H9 (cell line): ENCODE measurements at regions not wholly inside any gene's neighbourhood (a gene's known extent, or its start where the extent isn't known, plus 50 kb on each side); places are given as distances from the start of the nearest gene placed in this dataset.

ENCODE experiments used
- DNase-seq: peaks from one replicate; pipeline ENCODE4 v3.0.0-alpha.2; 2017
- H2AFZ ChIP-seq: one replicate; pipeline ENCODE4 v1.6.1; 2013; ENCODE audit warnings: mild to moderate bottlenecking, low read length, control low read depth, moderate library complexity
- H2AK5ac ChIP-seq: 2 replicates; pipeline ENCODE4 v1.6.1; 2013; ENCODE audit warnings: low read length, control low read depth, mixed read lengths; ENCODE audit not compliant: insufficient read length
- H2BK120ac ChIP-seq: one replicate; pipeline ENCODE4 v1.6.1; 2013; ENCODE audit warnings: low read depth, mild to moderate bottlenecking, low read length, control low read depth, inconsistent platforms; ENCODE audit not compliant: poor library complexity, severe bottlenecking
- H2BK12ac ChIP-seq: 2 replicates; pipeline ENCODE4 v1.6.1; 2013; ENCODE audit warnings: low read length, control low read depth, mixed read lengths, low read depth; ENCODE audit not compliant: insufficient read length
- H2BK15ac ChIP-seq: 2 replicates; pipeline ENCODE4 v1.6.1; 2013; ENCODE audit warnings: low read depth, low read length, control low read depth
- H2BK20ac ChIP-seq: one replicate; pipeline ENCODE4 v1.6.1; 2013; ENCODE audit warnings: low read depth, mild to moderate bottlenecking, low read length, control low read depth, inconsistent platforms; ENCODE audit not compliant: poor library complexity, severe bottlenecking
- H2BK5ac ChIP-seq: 2 replicates; pipeline ENCODE4 v1.6.1; 2013; ENCODE audit warnings: low read length, control low read depth, mixed read lengths; ENCODE audit not compliant: insufficient read length
- H3K14ac ChIP-seq: 2 replicates; pipeline ENCODE4 v1.6.1; 2013; ENCODE audit warnings: low read length, control low read depth; ENCODE audit not compliant: insufficient read depth
- H3K18ac ChIP-seq: 2 replicates; pipeline ENCODE4 v1.6.1; 2013; ENCODE audit warnings: low read depth, mild to moderate bottlenecking, mixed read lengths, low read length, control low read depth; ENCODE audit not compliant: insufficient read length
- H3K23ac ChIP-seq: 2 replicates; pipeline ENCODE4 v1.6.1; 2013; ENCODE audit warnings: low read length, control low read depth, mixed read lengths, low read depth; ENCODE audit not compliant: insufficient read length
- H3K23me2 ChIP-seq: 2 replicates; pipeline ENCODE4 v1.6.1; 2013; ENCODE audit warnings: low read depth, mild to moderate bottlenecking, mixed read lengths, low read length, control low read depth; ENCODE audit not compliant: insufficient read length, poor library complexity, severe bottlenecking
- H3K27ac ChIP-seq: 2 replicates; pipeline ENCODE4 v1.5.1; 2013; ENCODE audit warnings: low read length, control low read depth, mixed read lengths, low read depth; ENCODE audit not compliant: insufficient read length
- H3K27me3 ChIP-seq: 2 replicates; pipeline ENCODE4 v1.6.1; 2013; ENCODE audit warnings: low read length, control low read depth, inconsistent platforms; ENCODE audit not compliant: insufficient read depth
- H3K4ac ChIP-seq: 2 replicates; pipeline ENCODE4 v1.6.1; 2013; ENCODE audit warnings: low read depth, mild to moderate bottlenecking, control low read depth, inconsistent platforms, low read length, moderate library complexity
- H3K4me1 ChIP-seq: 2 replicates; pipeline ENCODE4 v1.6.1; 2013; ENCODE audit warnings: low read length, control low read depth, inconsistent platforms; ENCODE audit not compliant: insufficient read depth
- H3K4me2 ChIP-seq: 2 replicates; pipeline ENCODE4 v1.6.1; 2013; ENCODE audit warnings: low read length, control low read depth, mixed read lengths; ENCODE audit not compliant: insufficient read length, insufficient read depth
- H3K56ac ChIP-seq: 2 replicates; pipeline ENCODE4 v1.6.1; 2013; ENCODE audit warnings: low read depth, mild to moderate bottlenecking, mixed read lengths, low read length, control low read depth; ENCODE audit not compliant: insufficient read length
- H3K79me1 ChIP-seq: 2 replicates; pipeline ENCODE4 v1.6.1; 2013; ENCODE audit warnings: low read depth, mild to moderate bottlenecking, moderate library complexity, low read length, control low read depth, inconsistent platforms; ENCODE audit not compliant: insufficient read depth, poor library complexity, severe bottlenecking
- H3K79me2 ChIP-seq: 2 replicates; pipeline ENCODE4 v1.6.1; 2013; ENCODE audit warnings: low read length, control low read depth, inconsistent platforms; ENCODE audit not compliant: insufficient read depth
- H3K9ac ChIP-seq: 2 replicates; pipeline ENCODE4 v1.6.1; 2013; ENCODE audit warnings: low read length, control low read depth, mixed read lengths; ENCODE audit not compliant: insufficient read length; ENCODE audit errors: extremely low read depth
- H3K9me3 ChIP-seq: one replicate; pipeline ENCODE4 v1.6.1; 2013; ENCODE audit warnings: low read depth, low read length, inconsistent platforms; ENCODE audit not compliant: control insufficient read depth
- H3T11ph ChIP-seq: one replicate; pipeline ENCODE4 v1.6.1; 2013; ENCODE audit warnings: mild to moderate bottlenecking, low read length, control low read depth, inconsistent platforms
- H4K20me1 ChIP-seq: one replicate; pipeline ENCODE4 v1.6.1; 2013; ENCODE audit not compliant: control insufficient read depth, insufficient read length, insufficient read depth
- H4K5ac ChIP-seq: 2 replicates; pipeline ENCODE4 v1.6.1; 2013; ENCODE audit warnings: low read depth, mild to moderate bottlenecking, mixed read lengths, low read length, control low read depth; ENCODE audit not compliant: insufficient read length
- H4K8ac ChIP-seq: replicated peaks from 2 replicates; pipeline ENCODE4 v1.6.1; 2013; ENCODE audit warnings: low read length, control low read depth, mixed read lengths, low read depth; ENCODE audit not compliant: insufficient read length
- H4K91ac ChIP-seq: 2 replicates; pipeline ENCODE4 v1.6.1; 2013; ENCODE audit warnings: low read depth, mild to moderate bottlenecking, moderate library complexity, mixed read lengths, low read length, control low read depth; ENCODE audit not compliant: insufficient read length
- H3K27ac Mint-ChIP-seq, 3 experiments: 2 replicates in 2 of 3; 3 replicates in 1 of 3; pipeline ENCODE4 v1.8.0; 2020 to 2021; ENCODE audit warnings: mixed read lengths in 3 of 3, mild to moderate bottlenecking in 1 of 3, moderate library complexity in 1 of 3
- H3K27me3 Mint-ChIP-seq: 2 replicates; pipeline ENCODE4 v1.8.0; 2021; ENCODE audit warnings: low read depth, mild to moderate bottlenecking, moderate library complexity, mixed read lengths
- H3K36me3 Mint-ChIP-seq, 3 experiments: 2 replicates in 2 of 3; 3 replicates in 1 of 3; pipeline ENCODE4 v1.8.0; 2020 to 2021; ENCODE audit warnings: low read depth in 3 of 3, mixed read lengths in 3 of 3; ENCODE audit not compliant: insufficient read depth in 1 of 3
- H3K4me1 Mint-ChIP-seq, 2 experiments: 2 replicates each; pipeline ENCODE4 v1.8.0; 2020; ENCODE audit warnings: mixed read lengths in 2 of 2
- H3K4me3 Mint-ChIP-seq, 2 experiments: 2 replicates in 1 of 2; 3 replicates in 1 of 2; pipeline ENCODE4 v1.8.0; 2020 to 2021; ENCODE audit warnings: mild to moderate bottlenecking in 2 of 2, mixed read lengths in 2 of 2, moderate library complexity in 1 of 2
- H3K9me3 Mint-ChIP-seq, 2 experiments: 2 replicates in 1 of 2; 3 replicates in 1 of 2; pipeline ENCODE4 v1.8.0; 2020; ENCODE audit warnings: mild to moderate bottlenecking in 2 of 2, mixed read lengths in 2 of 2, moderate library complexity in 1 of 2
- CTCF ChIP-seq: fragments of 200-600 bp; sonication (generic); conservative IDR thresholded peaks from 3 replicates; pipeline ENCODE4 v1.8.0; 2021; ENCODE audit warnings: antibody characterized with exemption, mild to moderate bottlenecking

DNA sequence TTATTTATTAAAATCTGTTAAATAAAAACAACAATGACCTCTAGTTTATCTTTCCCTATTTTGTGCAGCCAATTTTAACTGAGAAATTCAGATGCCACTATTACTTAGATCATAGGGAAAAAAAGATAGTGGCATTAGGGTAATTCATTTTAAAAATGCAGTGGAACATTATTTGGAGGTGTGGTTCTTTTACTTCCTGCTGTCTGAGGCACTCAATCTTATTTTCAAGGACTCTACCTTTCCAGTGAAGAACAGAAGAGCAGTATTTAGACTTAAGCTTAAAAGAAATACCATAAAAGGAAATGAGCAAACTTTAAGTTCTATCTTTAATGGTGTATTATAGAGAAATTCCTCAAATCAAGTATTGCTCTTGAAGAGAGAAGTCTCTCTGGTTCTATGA is 342.6 kb upstream of the KLF12 start:
- DNase-seq, result no peak
- Histone ChIP-seq H3K14ac (no peak overlapping the region), H3K27ac (no peak overlapping the region), H3K79me2 (no peaks in the 10 kb centered on the region), H2BK120ac (no peak overlapping the region), H4K8ac (no peak overlapping the region), H2BK20ac (no peak overlapping the region), H4K20me1 (no peaks in the 10 kb centered on the region), H3K23me2 (no peaks in the 10 kb centered on the region), H3K9ac (no peak overlapping the region), H2BK12ac (no peak overlapping the region), H3K79me1 (no peaks in the 10 kb centered on the region), H3K4me1 (no peaks in the 10 kb centered on the region), H4K5ac (no peak overlapping the region), H3K23ac (no peak overlapping the region), H3T11ph (no peak overlapping the region), H3K9me3 (no peaks in the 10 kb centered on the region), H2BK15ac (no peak overlapping the region), H3K18ac (no peak overlapping the region), H2AK5ac (no peak overlapping the region), H4K91ac (no peak overlapping the region), H2AFZ (no peak overlapping the region), H3K4me2 (no peak overlapping the region), H3K4ac (no peak overlapping the region), H3K56ac (no peak overlapping the region), H3K27me3 (no peaks in the 10 kb centered on the region), H2BK5ac (no peak overlapping the region)
- Mint-ChIP-seq H3K36me3 (no peaks in the 10 kb centered on the region), H3K4me1 (0 out of 4 replicates have a peak, but pooled peaks cover 0 to 2% of the 10 kb centered on the region in 2 experiments), H3K27me3 (no peaks in the 10 kb centered on the region), H3K4me3 (no peak overlapping the region), H3K27ac (no peak overlapping the region), H3K9me3 (no peaks in the 10 kb centered on the region)
- TF ChIP-seq CTCF, result no peak
